H1 (cell line): ENCODE measurements at regions not wholly inside any gene's neighbourhood (a gene's known extent, or its start where the extent isn't known, plus 50 kb on each side); places are given as distances from the start of the nearest gene placed in this dataset.

ENCODE experiments used
- CTCF ChIA-PET: fragments of 300-600 bp; sonication (Branson Sonifier 250); formaldehyde crosslinking; loops from one replicate; lab custom pipeline; 2021; ENCODE audit not compliant: partially characterized antibody; lab: Charles Lee
- POLR2A ChIA-PET: fragments of 300-600 bp; sonication (Branson Sonifier 250); formaldehyde crosslinking; loops from one replicate; lab custom pipeline; 2021; ENCODE audit warnings: inconsistent platforms; ENCODE audit not compliant: partially characterized antibody; lab: Charles Lee
- DNase-seq, 2 experiments: peaks; one replicate each; pipeline versions ENCODE4 v3.0.0 to v3.0.0-alpha.2; 2010 to 2022; ENCODE audit warnings: low spot score in 2 of 2, low read depth in 1 of 2, mixed read lengths in 1 of 2
- FAIRE-seq: peaks from 2 replicates; lab custom pipeline; 2011; peaks lifted over from hg19 to GRCh38; lab: Jason Lieb, UNC
- H2AFZ ChIP-seq: 2 replicates; pipeline ENCODE4 v1.8.1; 2012; ENCODE audit warnings: low read length, inconsistent platforms
- H2AK5ac ChIP-seq: 2 replicates; pipeline ENCODE4 v1.6.1; 2013; ENCODE audit warnings: low read depth, low read length
- H2BK120ac ChIP-seq: replicated peaks from 2 replicates; pipeline ENCODE3; 2013; ENCODE audit warnings: low read depth, low read length, inconsistent platforms
- H2BK12ac ChIP-seq: 2 replicates; pipeline ENCODE4 v1.6.1; 2013; ENCODE audit warnings: low read depth, low read length
- H2BK15ac ChIP-seq: 2 replicates; pipeline ENCODE4 v1.6.1; 2013; ENCODE audit warnings: low read length
- H2BK20ac ChIP-seq: 2 replicates; pipeline ENCODE4 v1.6.1; 2013; ENCODE audit warnings: low read length
- H2BK5ac ChIP-seq: 2 replicates; pipeline ENCODE4 v1.6.1; 2013; ENCODE audit warnings: low read depth, low read length
- H3K14ac ChIP-seq: 2 replicates; pipeline ENCODE4 v1.6.1; 2013; ENCODE audit warnings: inconsistent platforms; ENCODE audit not compliant: insufficient read length
- H3K18ac ChIP-seq: 2 replicates; pipeline ENCODE4 v1.6.1; 2013; ENCODE audit warnings: low read length; ENCODE audit errors: extremely low read depth
- H3K23ac ChIP-seq: 2 replicates; pipeline ENCODE4 v1.6.1; 2013; ENCODE audit warnings: inconsistent platforms; ENCODE audit not compliant: insufficient read length
- H3K23me2 ChIP-seq: 2 replicates; pipeline ENCODE4 v1.6.1; 2013; ENCODE audit warnings: low read depth, low read length
- H3K27ac ChIP-seq: 2 replicates; pipeline ENCODE4 v1.6.1; 2011; ENCODE audit warnings: low read depth, low read length, inconsistent platforms
- H3K27me3 ChIP-seq, 4 experiments: replicated peaks in 1 of 4; 1 replicate in 1 of 4; 2 replicates in 3 of 4; pipeline versions ENCODE4 v1.6.1 to v1.8.1; 2011 to 2013; ENCODE audit warnings: low read length in 3 of 4, mild to moderate bottlenecking in 3 of 4, inconsistent platforms in 2 of 4, mixed read lengths in 2 of 4, moderate library complexity in 1 of 4; ENCODE audit not compliant: control insufficient read depth in 3 of 4, insufficient read depth in 3 of 4; ENCODE audit errors: extremely low read depth in 1 of 4
- H3K36me3 ChIP-seq, 4 experiments: 2 replicates each; pipeline versions ENCODE4 v1.6.1 to v1.8.1; 2011 to 2013; ENCODE audit warnings: mild to moderate bottlenecking in 4 of 4, low read length in 3 of 4, moderate library complexity in 2 of 4, control low read depth in 1 of 4, inconsistent platforms in 1 of 4; ENCODE audit not compliant: insufficient read depth in 4 of 4, control insufficient read depth in 2 of 4
- H3K4ac ChIP-seq: replicated peaks from 2 replicates; pipeline ENCODE3; 2013; ENCODE audit warnings: low read length, low read depth, mixed read lengths, inconsistent platforms; ENCODE audit not compliant: insufficient read length
- H3K4me1 ChIP-seq, 4 experiments: replicated peaks in 1 of 4; 1 replicate in 1 of 4; 2 replicates in 3 of 4; pipeline versions ENCODE4 v1.6.1 to v1.8.1; 2011 to 2013; ENCODE audit warnings: low read length in 3 of 4, inconsistent platforms in 2 of 4, mixed read lengths in 1 of 4; ENCODE audit not compliant: insufficient read depth in 4 of 4, control insufficient read depth in 3 of 4
- H3K4me2 ChIP-seq, 2 experiments: 2 replicates each; pipeline versions ENCODE4 v1.6.1 to v1.8.1; 2011 to 2013; ENCODE audit warnings: low read depth in 2 of 2, low read length in 2 of 2, control low read depth in 1 of 2, inconsistent platforms in 1 of 2, mild to moderate bottlenecking in 1 of 2; ENCODE audit not compliant: insufficient read depth in 1 of 2
- H3K4me3 ChIP-seq, 4 experiments: fragments of 200-600, 300-600 bp in 1 of 4; sonication (generic), shearing (Covaris generic), sonication (Bioruptor Twin) in 1 of 4; 2 replicates each; pipeline versions ENCODE4 v1.5.1 to v1.8.1; 2011 to 2016; ENCODE audit warnings: low read length in 4 of 4, low read depth in 3 of 4, control low read depth in 2 of 4, inconsistent platforms in 2 of 4, mild to moderate bottlenecking in 2 of 4, mixed read lengths in 1 of 4, moderate library complexity in 1 of 4; ENCODE audit not compliant: insufficient read depth in 2 of 4; ENCODE audit errors: extremely low read depth in 1 of 4
- H3K56ac ChIP-seq: replicated peaks from 2 replicates; pipeline ENCODE3; 2013; ENCODE audit warnings: low read depth, mild to moderate bottlenecking, mixed read lengths, low read length, inconsistent platforms; ENCODE audit not compliant: insufficient read length
- H3K79me1 ChIP-seq: 2 replicates; pipeline ENCODE4 v1.6.1; 2013; ENCODE audit warnings: low read depth, low read length, control low read depth
- H3K79me2 ChIP-seq, 2 experiments: 2 replicates each; pipeline versions ENCODE4 v1.6.1 to v1.8.1; 2012 to 2013; ENCODE audit warnings: low read length in 2 of 2, mild to moderate bottlenecking in 2 of 2, inconsistent platforms in 1 of 2; ENCODE audit not compliant: insufficient read depth in 2 of 2, control insufficient read depth in 1 of 2
- H3K9ac ChIP-seq, 4 experiments: replicated peaks in 1 of 4; 1 replicate in 1 of 4; 2 replicates in 3 of 4; pipeline versions ENCODE4 v1.6.1 to v1.8.1; 2011 to 2013; ENCODE audit warnings: low read depth in 3 of 4, low read length in 3 of 4, control low read depth in 2 of 4, mild to moderate bottlenecking in 2 of 4, moderate library complexity in 2 of 4, inconsistent platforms in 1 of 4; ENCODE audit errors: extremely low read depth in 1 of 4
- H3K9me3 ChIP-seq, 2 experiments: 2 replicates each; pipeline versions ENCODE4 v1.6.1 to v1.8.1; 2012 to 2013; ENCODE audit warnings: mild to moderate bottlenecking in 2 of 2, moderate library complexity in 2 of 2, control low read depth in 1 of 2, inconsistent platforms in 1 of 2, low read depth in 1 of 2, low read length in 1 of 2, mixed read lengths in 1 of 2; ENCODE audit not compliant: insufficient read depth in 2 of 2
- H4K20me1 ChIP-seq, 2 experiments: replicated peaks in 1 of 2; 2 replicates each; pipeline versions ENCODE3 to v1.8.1; 2011 to 2013; ENCODE audit warnings: inconsistent platforms in 2 of 2, low read length in 2 of 2, mild to moderate bottlenecking in 1 of 2; ENCODE audit not compliant: insufficient read depth in 2 of 2, control insufficient read depth in 1 of 2
- H4K5ac ChIP-seq: 2 replicates; pipeline ENCODE4 v1.6.1; 2013; ENCODE audit warnings: low read length, low read depth, mixed read lengths, inconsistent platforms; ENCODE audit not compliant: insufficient read length
- H4K8ac ChIP-seq: 2 replicates; pipeline ENCODE4 v1.8.0; 2013; ENCODE audit warnings: mild to moderate bottlenecking, moderate library complexity, low read length, inconsistent platforms; ENCODE audit not compliant: insufficient read depth; ENCODE audit errors: extremely low read depth
- H4K91ac ChIP-seq: replicated peaks from 2 replicates; pipeline ENCODE3; 2013; ENCODE audit warnings: low read length, mixed read lengths, inconsistent platforms; ENCODE audit not compliant: insufficient read length
- ATF3 ChIP-seq: IDR thresholded peaks from 2 replicates; pipeline ENCODE4 v1.6.1; 2011; ENCODE audit warnings: low read depth, mild to moderate bottlenecking, low read length; ENCODE audit not compliant: insufficient read depth
- BCL11A ChIP-seq, 2 experiments: IDR thresholded peaks; one replicate each; pipeline ENCODE4 v1.6.1; 2011; ENCODE audit warnings: low read depth in 2 of 2, low read length in 2 of 2, mild to moderate bottlenecking in 2 of 2
- CEBPB ChIP-seq: IDR thresholded peaks from 2 replicates; pipeline ENCODE4 v1.6.1; 2012; ENCODE audit warnings: low read depth, low read length
- EZH2 ChIP-seq: fragments of 200-600 bp; sonication (generic); IDR thresholded peaks from 2 replicates; pipeline ENCODE4 v1.7.1; 2012; ENCODE audit warnings: low read depth, mild to moderate bottlenecking, moderate library complexity, low read length, inconsistent platforms; ENCODE audit not compliant: severe bottlenecking
- MAFK ChIP-seq: IDR thresholded peaks from 2 replicates; pipeline ENCODE4 v1.6.1; 2012; ENCODE audit warnings: low read depth, mild to moderate bottlenecking, improper control_type of control experiment, low read length
- MAX ChIP-seq: IDR thresholded peaks from 2 replicates; pipeline ENCODE4 v1.6.1; 2012; ENCODE audit warnings: inconsistent platforms
- NRF1 ChIP-seq: IDR thresholded peaks from 2 replicates; pipeline ENCODE4 v1.6.1; 2011; ENCODE audit warnings: mild to moderate bottlenecking, low read depth, low read length, improper control_type of control experiment
- PHF8 ChIP-seq: fragments of 200-600 bp; sonication (generic); conservative IDR thresholded peaks from 2 replicates; pipeline ENCODE4 v1.7.1; 2012; ENCODE audit warnings: low read depth, mild to moderate bottlenecking, inconsistent platforms, low read length, moderate library complexity
- WGBS, 2 experiments: shearing (Covaris generic) in 1 of 2; methylation state at CpG; one replicate each; pipeline versions ENCODE4 v1.1.6 to v1.1.7; 2013 to 2015; ENCODE audit warnings: low lambda C conversion rate in 2 of 2, mixed read lengths in 2 of 2, inconsistent platforms in 1 of 2, low coverage in 1 of 2, missing lambda C conversion rate in 1 of 2; ENCODE audit not compliant: insufficient replicate concordance in 2 of 2, insufficient coverage in 1 of 2, insufficient read length in 1 of 2; ENCODE audit errors: extremely low coverage in 1 of 2, missing lambda C conversion rate in 1 of 2; 5-methylcytosine and 5-hydroxymethylcytosine counted together

- ChIA-PET CTCF (no interaction called here), POLR2A (no interaction called here)
- H3K9me3 ChIP-seq = peaks cover 0 to 4% of the 10 kb centered on the region in 2 experiments; a peak in 1 of 4 replicates
- H3K4me2 ChIP-seq = no peak overlapping the region
- WGBS, 2 experiments = 95% methylated on average over 1 of the region's 1 CpG; no CpG with 5 or more reads in 1 of the 2 experiments
- no peak for TF ChIP-seq MAFK
- TF ChIP-seq EZH2 = no peak
- no peak for TF ChIP-seq MAX
- no peak for TF ChIP-seq ATF3
- no peak for TF ChIP-seq NRF1
- no peak for TF ChIP-seq BCL11A (IDR thresholded peaks at IDR 0.05; ENCODE audit: low read depth in 2 of 2, low read length in 2 of 2)
- no peak for TF ChIP-seq PHF8
- no peak for TF ChIP-seq CEBPB
- H3K4ac ChIP-seq = no peak overlapping the region
- H2BK12ac ChIP-seq = no peak overlapping the region
- H3K14ac ChIP-seq = no peak overlapping the region
- H2BK15ac ChIP-seq = no peak overlapping the region
- H3K4me1 ChIP-seq = no peaks in the 10 kb centered on the region
- no peaks in the 10 kb centered on the region for H3K27me3 ChIP-seq
- H3K4me3 ChIP-seq = no peak overlapping the region
- no peak overlapping the region for H4K91ac ChIP-seq
- no peak overlapping the region for H3K9ac ChIP-seq
- DNase-seq = no peak
- H2BK120ac ChIP-seq = no peak overlapping the region
- no peak overlapping the region for H4K8ac ChIP-seq
- no peak overlapping the region for H2AK5ac ChIP-seq
- no peak overlapping the region for H2BK5ac ChIP-seq
- no peak overlapping the region for H2BK20ac ChIP-seq
- no peak overlapping the region for H3K23ac ChIP-seq
- no peaks in the 10 kb centered on the region for H3K79me1 ChIP-seq
- H3K56ac ChIP-seq = no peak overlapping the region
- no peak for FAIRE-seq
- no peaks in the 10 kb centered on the region for H3K79me2 ChIP-seq
- no peak overlapping the region for H3K18ac ChIP-seq
- H3K36me3 ChIP-seq = no peaks in the 10 kb centered on the region
- H3K23me2 ChIP-seq = no peaks in the 10 kb centered on the region; the same call in 1 of the 2 replicates
- no peak overlapping the region for H4K5ac ChIP-seq
- H4K20me1 ChIP-seq = no peaks in the 10 kb centered on the region
- no peak overlapping the region for H3K27ac ChIP-seq
- H2AFZ ChIP-seq = no peak overlapping the region
Observed at GRCh38 chr6:140597181-140597580, 1222.7 kb upstream of the CITED2 start.
